Psoas muscle (tissue), 7 donors: ENCODE measurements at regions not wholly inside any gene's neighbourhood (a gene's known extent, or its start where the extent isn't known, plus 50 kb on each side); places are given as distances from the start of the nearest gene placed in this dataset.

Experiments
- ATAC-seq, 4 donors: fragments of 200-7000 bp; cut with Tn5 transposase; one replicate each; pipeline ENCODE4 v1.9.1; 2020; ENCODE audit warnings: moderate library complexity in 3 of 4, mild to moderate bottlenecking in 2 of 4
- DNase-seq, 2 donors: peaks; one replicate each; pipeline ENCODE4 v3.0.0-alpha.2; 2020
- H3K27ac ChIP-seq: fragments of 200-600 bp; one replicate; pipeline ENCODE4 v1.8.0; 2022
- H3K27me3 ChIP-seq, 3 donors: fragments of 200-600 bp in 1 of 3; one replicate each; pipeline versions ENCODE4 v1.6.1 to v1.8.0; 2013 to 2022; ENCODE audit warnings: low read length in 2 of 3, mild to moderate bottlenecking in 2 of 3, moderate library complexity in 1 of 3; ENCODE audit not compliant: insufficient read depth in 3 of 3
- H3K36me3 ChIP-seq, 2 donors: fragments of 200-600 bp in 1 of 2; one replicate each; pipeline versions ENCODE4 v1.6.1 to v1.8.0; 2013 to 2022; ENCODE audit warnings: low read depth in 1 of 2, mild to moderate bottlenecking in 1 of 2, moderate library complexity in 1 of 2; ENCODE audit not compliant: insufficient read depth in 1 of 2
- H3K4me1 ChIP-seq: fragments of 200-600 bp; one replicate; pipeline ENCODE4 v1.8.0; 2022
- H3K4me3 ChIP-seq: fragments of 200-600 bp; one replicate; pipeline ENCODE4 v1.8.0; 2022; ENCODE audit warnings: mild to moderate bottlenecking
- H3K9me3 ChIP-seq: fragments of 200-600 bp; one replicate; pipeline ENCODE4 v1.8.0; 2022
- WGBS, 3 donors: extraction: QIAGEN DNeasy Blood & Tissue Kit; methylation state at CpG; one replicate each; pipeline versions ENCODE4 v1.1.6 to v1.1.7; 2013; 5-methylcytosine and 5-hydroxymethylcytosine counted together
- intact Hi-C, 2 donors: fragments of 100-400 bp; cut with DNase I; formaldehyde crosslinking; loops; one replicate each; pipeline versions ENCODE4 v1.11.0 to v1.14.2; 2022
- TF ChIP-seq, protein P1 (sequence below): fragments of 200-600 bp; IDR thresholded peaks from one replicate; pipeline ENCODE4 v1.8.0; 2022; ENCODE audit warnings: antibody characterized with exemption
- donor health status: healthy with polysubstance abuse.
- donor health status: DM: no; HTN: no; CAD: no; lungs with moderate emphysema.
- donor health status: Bipolar disorder and iron deficiency.
- donor health status: healthy.
- donor health status: DM: yes; HTN: yes; CAD: no.
- donor health status: DM: no; HTN: no; CAD: no.
- donor health status: DM: yes; HTN: yes; CAD: no.

DNA sequence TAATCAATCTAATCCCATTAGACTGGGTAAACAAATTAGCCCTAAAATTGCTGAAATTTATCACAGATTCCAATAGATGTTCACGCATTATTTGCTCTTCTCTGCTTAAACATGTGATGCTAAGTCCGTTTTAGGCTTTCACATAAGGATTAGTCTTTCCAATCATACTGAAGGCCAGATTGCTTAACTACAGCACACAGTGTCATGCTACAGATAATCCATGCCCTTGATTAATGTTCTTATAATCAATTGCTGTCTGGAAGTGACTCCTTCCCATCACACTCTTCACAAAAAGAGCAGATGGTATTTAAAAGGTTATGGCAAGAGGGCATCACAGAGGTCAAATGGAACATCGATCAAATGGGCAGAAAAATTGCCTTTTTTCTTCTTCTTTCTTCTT lies 471.5 kb upstream of the ROBO1 start:
- TF ChIP-seq, protein P1, sequence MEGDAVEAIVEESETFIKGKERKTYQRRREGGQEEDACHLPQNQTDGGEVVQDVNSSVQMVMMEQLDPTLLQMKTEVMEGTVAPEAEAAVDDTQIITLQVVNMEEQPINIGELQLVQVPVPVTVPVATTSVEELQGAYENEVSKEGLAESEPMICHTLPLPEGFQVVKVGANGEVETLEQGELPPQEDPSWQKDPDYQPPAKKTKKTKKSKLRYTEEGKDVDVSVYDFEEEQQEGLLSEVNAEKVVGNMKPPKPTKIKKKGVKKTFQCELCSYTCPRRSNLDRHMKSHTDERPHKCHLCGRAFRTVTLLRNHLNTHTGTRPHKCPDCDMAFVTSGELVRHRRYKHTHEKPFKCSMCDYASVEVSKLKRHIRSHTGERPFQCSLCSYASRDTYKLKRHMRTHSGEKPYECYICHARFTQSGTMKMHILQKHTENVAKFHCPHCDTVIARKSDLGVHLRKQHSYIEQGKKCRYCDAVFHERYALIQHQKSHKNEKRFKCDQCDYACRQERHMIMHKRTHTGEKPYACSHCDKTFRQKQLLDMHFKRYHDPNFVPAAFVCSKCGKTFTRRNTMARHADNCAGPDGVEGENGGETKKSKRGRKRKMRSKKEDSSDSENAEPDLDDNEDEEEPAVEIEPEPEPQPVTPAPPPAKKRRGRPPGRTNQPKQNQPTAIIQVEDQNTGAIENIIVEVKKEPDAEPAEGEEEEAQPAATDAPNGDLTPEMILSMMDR = no peak
- ATAC-seq = no peak
- Histone ChIP-seq H3K4me3 (no peak overlapping the region), H3K27me3 (no peaks in the 10 kb centered on the region), H3K4me1 (no peaks in the 10 kb centered on the region), H3K9me3 (no peaks in the 10 kb centered on the region), H3K36me3 (no peaks in the 10 kb centered on the region), H3K27ac (no peak overlapping the region)
- 20 to 31% (median 21%) methylated on average over 3 of the region's 3 CpGs for WGBS, 3 donors
- DNase-seq = no peak
- intact Hi-C loops = no loop called here

DNA sequence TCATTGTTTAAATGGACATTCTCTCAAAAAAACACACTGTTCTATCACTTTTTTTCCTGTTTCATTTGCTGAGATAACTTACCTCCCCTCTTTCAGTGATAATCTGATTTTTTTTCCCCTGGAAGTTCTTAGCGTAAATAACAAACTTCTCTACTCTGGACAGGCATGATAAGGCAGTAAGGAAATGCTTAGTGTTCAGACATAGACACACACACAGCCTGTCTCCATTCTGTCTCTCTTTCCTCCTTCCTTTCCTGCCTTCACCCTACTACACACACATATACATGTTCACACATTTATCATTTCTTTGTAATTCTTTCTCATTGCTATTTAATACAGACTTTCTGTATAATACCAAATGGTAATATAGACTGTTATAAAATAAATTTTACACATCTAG lies 470.8 kb upstream of the ROBO1 start:
- no peaks in the 10 kb centered on the region for H3K36me3 ChIP-seq
- H3K27ac ChIP-seq = no peak overlapping the region
- no peaks in the 10 kb centered on the region for H3K4me1 ChIP-seq
- no peak overlapping the region for H3K4me3 ChIP-seq
- 40 to 50% (median 47%) methylated on average over 1 of the region's 1 CpG for WGBS, 3 donors
- H3K27me3 ChIP-seq = no peaks in the 10 kb centered on the region
- no peak for DNase-seq
- H3K9me3 ChIP-seq = no peaks in the 10 kb centered on the region
- TF ChIP-seq, protein P1 = no peak
- ATAC-seq = no peak
- intact Hi-C loops = no loop called here

DNA sequence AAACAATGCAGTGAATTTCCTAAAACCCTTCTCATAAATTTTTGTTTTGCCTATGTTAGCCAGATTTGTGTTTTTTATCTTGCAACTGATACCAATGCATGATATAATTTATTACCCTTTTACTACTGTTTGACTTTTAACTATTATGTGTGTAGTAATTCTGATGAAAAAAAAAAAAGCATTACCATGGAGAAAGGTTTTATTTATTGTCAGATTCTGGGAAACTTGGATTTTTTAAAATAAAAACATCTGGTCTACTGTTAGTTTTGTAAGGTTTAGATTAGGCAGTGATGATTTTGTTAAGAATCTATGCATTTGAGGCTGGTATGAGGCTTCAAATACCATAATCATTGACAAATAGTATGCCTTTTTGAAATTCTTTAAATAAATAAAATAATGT lies 470.4 kb upstream of the ROBO1 start:
- no peak for ATAC-seq
- Histone ChIP-seq H3K9me3 (no peaks in the 10 kb centered on the region), H3K4me3 (no peak overlapping the region), H3K27ac (no peak overlapping the region), H3K27me3 (no peaks in the 10 kb centered on the region), H3K36me3 (no peaks in the 10 kb centered on the region), H3K4me1 (no peaks in the 10 kb centered on the region)
- TF ChIP-seq, protein P1 = no peak
- DNase-seq = no peak
- intact Hi-C loops = no loop called here

DNA sequence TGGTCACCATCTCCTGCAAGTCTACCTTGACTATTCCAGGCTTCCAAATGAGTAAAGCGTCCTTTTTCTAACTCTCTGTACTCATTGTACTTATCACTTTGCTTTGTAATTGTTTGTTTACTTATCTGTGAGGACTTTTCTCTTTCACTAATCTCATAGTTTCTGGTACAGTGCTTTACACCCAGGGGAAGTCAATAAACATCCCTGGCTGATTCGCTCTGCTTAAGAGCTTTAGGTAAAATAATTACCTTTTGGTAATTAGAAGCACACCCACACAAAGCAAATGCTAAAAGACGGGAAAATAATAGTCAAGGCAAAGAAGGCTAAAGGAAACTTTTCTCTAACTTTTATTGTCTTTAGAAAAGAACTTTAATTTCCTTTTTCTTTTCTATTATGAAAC lies 466.9 kb upstream of the ROBO1 start:
- no peak overlapping the region for H3K27ac ChIP-seq
- no peak for ATAC-seq
- no peaks in the 10 kb centered on the region for H3K36me3 ChIP-seq
- TF ChIP-seq, protein P1 = no peak
- intact Hi-C loops = no loop called here
- no peak for DNase-seq
- WGBS, 3 donors = 82 to 89% (median 89%) methylated on average over 3 of the region's 3 CpGs
- no peaks in the 10 kb centered on the region for H3K9me3 ChIP-seq
- no peaks in the 10 kb centered on the region for H3K27me3 ChIP-seq
- H3K4me3 ChIP-seq = no peak overlapping the region
- H3K4me1 ChIP-seq = no peaks in the 10 kb centered on the region

DNA sequence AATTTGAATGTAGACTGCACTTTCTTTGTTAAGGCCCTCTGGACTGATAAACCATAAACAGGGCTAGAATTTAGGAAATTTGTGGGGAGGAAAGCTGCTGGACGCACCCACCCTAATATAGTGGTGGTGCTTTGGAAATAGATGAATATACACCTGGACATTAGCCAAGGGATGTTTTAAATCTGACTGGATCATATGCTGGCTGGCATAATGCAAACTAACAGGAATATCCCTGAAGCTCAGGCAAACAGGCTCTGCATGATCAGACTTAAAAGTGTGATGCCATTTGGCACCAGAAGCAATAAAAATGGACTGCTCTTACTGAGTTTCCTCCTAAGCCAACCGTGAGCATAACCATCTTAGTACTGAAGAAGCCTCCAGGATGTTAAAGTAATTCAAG lies 465.8 kb upstream of the ROBO1 start:
- 54 to 64% (median 58%) methylated on average over 2 of the region's 2 CpGs for WGBS, 3 donors
- Histone ChIP-seq H3K36me3 (no peaks in the 10 kb centered on the region), H3K27ac (no peak overlapping the region), H3K9me3 (no peaks in the 10 kb centered on the region), H3K4me1 (no peaks in the 10 kb centered on the region), H3K4me3 (no peak overlapping the region), H3K27me3 (no peaks in the 10 kb centered on the region)
- TF ChIP-seq, protein P1 = no peak
- ATAC-seq (no peak), DNase-seq (no peak)
- intact Hi-C loops = no loop called here
